Thyroid gland (tissue), 4 donors: ENCODE measurements at regions not wholly inside any gene's neighbourhood (a gene's known extent, or its start where the extent isn't known, plus 50 kb on each side); places are given as distances from the start of the nearest gene placed in this dataset.

Source experiments
- POLR2A ChIP-seq, 2 donors: fragments of 450-650 bp; IDR thresholded peaks; one replicate each; pipeline ENCODE4 v1.6.1; 2017; ENCODE audit warnings: antibody characterized with exemption in 2 of 2, mild to moderate bottlenecking in 2 of 2, moderate library complexity in 1 of 2
- TF ChIP-seq, protein P1 (sequence below), 6 experiments: fragments of 200-600 bp in 3 of 6; fragments of 450-650 bp in 3 of 6; sonication (generic) in 3 of 6; IDR thresholded peaks; one replicate each; pipeline ENCODE4 v1.5.1; 2016 to 2019; ENCODE audit warnings: antibody characterized with exemption in 6 of 6, mild to moderate bottlenecking in 2 of 6, inconsistent platforms in 1 of 6, moderate library complexity in 1 of 6

DNA sequence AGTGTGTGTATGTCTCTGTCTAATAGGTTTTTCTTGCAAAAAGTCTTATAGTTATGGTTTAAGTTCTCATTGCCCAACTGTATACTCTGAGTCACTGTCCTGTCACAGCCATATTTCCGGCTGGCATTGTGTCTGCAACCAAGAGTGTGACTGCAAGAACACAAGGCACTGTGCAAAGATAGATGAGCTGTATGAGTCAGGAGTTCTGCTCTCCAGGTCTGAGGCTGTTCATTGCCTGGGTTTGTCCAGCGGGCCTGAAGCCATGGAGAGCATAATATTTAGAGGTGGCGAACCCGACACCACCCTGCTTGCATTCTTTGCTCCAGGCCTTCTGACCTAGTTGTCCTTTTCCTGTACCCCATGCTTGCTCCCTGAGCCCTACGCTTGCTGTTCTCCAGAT is 50.9 kb upstream of the CNIH3 start:
- TF ChIP-seq POLR2A (IDR thresholded peaks at IDR 0.05), result no peak
- TF ChIP-seq, protein P1, sequence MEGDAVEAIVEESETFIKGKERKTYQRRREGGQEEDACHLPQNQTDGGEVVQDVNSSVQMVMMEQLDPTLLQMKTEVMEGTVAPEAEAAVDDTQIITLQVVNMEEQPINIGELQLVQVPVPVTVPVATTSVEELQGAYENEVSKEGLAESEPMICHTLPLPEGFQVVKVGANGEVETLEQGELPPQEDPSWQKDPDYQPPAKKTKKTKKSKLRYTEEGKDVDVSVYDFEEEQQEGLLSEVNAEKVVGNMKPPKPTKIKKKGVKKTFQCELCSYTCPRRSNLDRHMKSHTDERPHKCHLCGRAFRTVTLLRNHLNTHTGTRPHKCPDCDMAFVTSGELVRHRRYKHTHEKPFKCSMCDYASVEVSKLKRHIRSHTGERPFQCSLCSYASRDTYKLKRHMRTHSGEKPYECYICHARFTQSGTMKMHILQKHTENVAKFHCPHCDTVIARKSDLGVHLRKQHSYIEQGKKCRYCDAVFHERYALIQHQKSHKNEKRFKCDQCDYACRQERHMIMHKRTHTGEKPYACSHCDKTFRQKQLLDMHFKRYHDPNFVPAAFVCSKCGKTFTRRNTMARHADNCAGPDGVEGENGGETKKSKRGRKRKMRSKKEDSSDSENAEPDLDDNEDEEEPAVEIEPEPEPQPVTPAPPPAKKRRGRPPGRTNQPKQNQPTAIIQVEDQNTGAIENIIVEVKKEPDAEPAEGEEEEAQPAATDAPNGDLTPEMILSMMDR (IDR thresholded peaks at IDR 0.05), result no peak
